ENCODE measurements at regions not wholly inside any gene's neighbourhood (a gene's known extent, or its start where the extent isn't known, plus 50 kb on each side); places are given as distances from the start of the nearest gene placed in this dataset.

DNA sequence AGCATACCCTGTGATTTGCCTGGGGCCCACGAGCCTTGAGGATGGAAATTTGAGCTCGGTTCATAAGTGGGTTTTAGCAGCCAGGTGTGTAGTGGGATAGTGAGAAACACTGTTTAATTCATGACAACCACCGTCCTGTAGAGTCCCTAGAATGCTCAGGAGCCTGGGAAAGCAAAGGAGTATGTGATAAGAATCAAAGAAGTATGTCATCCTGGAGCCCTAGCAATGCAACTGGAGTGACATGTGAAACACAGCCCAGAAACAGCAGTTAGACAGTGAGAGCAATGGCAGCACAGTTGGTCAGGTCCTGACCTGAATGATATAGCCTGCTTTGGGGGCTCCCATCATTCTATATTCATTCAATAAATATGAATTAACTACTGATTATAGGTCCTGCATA, 161.2 kb upstream of the ECI2 start:
- H3K4me2 ChIP-seq (ENCODE audit: low read length) = no peak overlapping the region
- DNase-seq (no peak), ATAC-seq (no peak)
- H3F3A ChIP-seq (ENCODE audit: low read length, unreplicated experiment) = no peaks in the 10 kb centered on the region
- no peaks in the 10 kb centered on the region for H3K9me2 ChIP-seq (replicated peaks; ENCODE audit: low read length)
- H3K9ac ChIP-seq (ENCODE audit: low read length) = no peak overlapping the region
- H3K4me3 ChIP-seq (ENCODE audit: low read length) = no peak overlapping the region
- H3K4me1 ChIP-seq (ENCODE audit: insufficient read depth, low read length) = peaks cover 18% of the 10 kb centered on the region; the same call in 1 of the 2 replicates
- TF ChIP-seq EZH2phosphoT487 (IDR thresholded peaks at IDR 0.05; ENCODE audit: borderline replicate concordance, low read length) = no peak
- no peak for TF ChIP-seq EZH2 (IDR thresholded peaks at IDR 0.05; ENCODE audit: low read length, unreplicated experiment)
- TF ChIP-seq, protein P1, sequence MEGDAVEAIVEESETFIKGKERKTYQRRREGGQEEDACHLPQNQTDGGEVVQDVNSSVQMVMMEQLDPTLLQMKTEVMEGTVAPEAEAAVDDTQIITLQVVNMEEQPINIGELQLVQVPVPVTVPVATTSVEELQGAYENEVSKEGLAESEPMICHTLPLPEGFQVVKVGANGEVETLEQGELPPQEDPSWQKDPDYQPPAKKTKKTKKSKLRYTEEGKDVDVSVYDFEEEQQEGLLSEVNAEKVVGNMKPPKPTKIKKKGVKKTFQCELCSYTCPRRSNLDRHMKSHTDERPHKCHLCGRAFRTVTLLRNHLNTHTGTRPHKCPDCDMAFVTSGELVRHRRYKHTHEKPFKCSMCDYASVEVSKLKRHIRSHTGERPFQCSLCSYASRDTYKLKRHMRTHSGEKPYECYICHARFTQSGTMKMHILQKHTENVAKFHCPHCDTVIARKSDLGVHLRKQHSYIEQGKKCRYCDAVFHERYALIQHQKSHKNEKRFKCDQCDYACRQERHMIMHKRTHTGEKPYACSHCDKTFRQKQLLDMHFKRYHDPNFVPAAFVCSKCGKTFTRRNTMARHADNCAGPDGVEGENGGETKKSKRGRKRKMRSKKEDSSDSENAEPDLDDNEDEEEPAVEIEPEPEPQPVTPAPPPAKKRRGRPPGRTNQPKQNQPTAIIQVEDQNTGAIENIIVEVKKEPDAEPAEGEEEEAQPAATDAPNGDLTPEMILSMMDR (conservative IDR thresholded peaks at IDR 0.05; ENCODE audit: low read depth, low read length) = no peak
- intact Hi-C loops (cut with micrococcal nuclease) = no loop called here
- H3K27ac ChIP-seq (ENCODE audit: low read length) = no peak overlapping the region
- H2AFZ ChIP-seq (ENCODE audit: low read length) = no peak overlapping the region
- no peaks in the 10 kb centered on the region for H3K36me3 ChIP-seq (ENCODE audit: low read depth, low read length)
- POLR2A ChIA-PET (ENCODE audit: unreplicated experiment) = no interaction called here
- H3K27me3 ChIP-seq (ENCODE audit: low read length) = no peaks in the 10 kb centered on the region
- H3K9me3 ChIP-seq (ENCODE audit: low read length) = no peaks in the 10 kb centered on the region
- BruUV-seq (replicated peaks) = no TSS peak
- H3K79me2 ChIP-seq (ENCODE audit: low read length) = no peaks in the 10 kb centered on the region
- no peaks in the 10 kb centered on the region for H4K20me1 ChIP-seq (ENCODE audit: low read length)
- CTCF ChIA-PET = no interaction called here

- ATAC-seq = no peak
- CTCF ChIA-PET = no interaction called here
These were observed 160.4 kb upstream of the ECI2 start for GRCh38 chr6:4295783-4296155.

DNA sequence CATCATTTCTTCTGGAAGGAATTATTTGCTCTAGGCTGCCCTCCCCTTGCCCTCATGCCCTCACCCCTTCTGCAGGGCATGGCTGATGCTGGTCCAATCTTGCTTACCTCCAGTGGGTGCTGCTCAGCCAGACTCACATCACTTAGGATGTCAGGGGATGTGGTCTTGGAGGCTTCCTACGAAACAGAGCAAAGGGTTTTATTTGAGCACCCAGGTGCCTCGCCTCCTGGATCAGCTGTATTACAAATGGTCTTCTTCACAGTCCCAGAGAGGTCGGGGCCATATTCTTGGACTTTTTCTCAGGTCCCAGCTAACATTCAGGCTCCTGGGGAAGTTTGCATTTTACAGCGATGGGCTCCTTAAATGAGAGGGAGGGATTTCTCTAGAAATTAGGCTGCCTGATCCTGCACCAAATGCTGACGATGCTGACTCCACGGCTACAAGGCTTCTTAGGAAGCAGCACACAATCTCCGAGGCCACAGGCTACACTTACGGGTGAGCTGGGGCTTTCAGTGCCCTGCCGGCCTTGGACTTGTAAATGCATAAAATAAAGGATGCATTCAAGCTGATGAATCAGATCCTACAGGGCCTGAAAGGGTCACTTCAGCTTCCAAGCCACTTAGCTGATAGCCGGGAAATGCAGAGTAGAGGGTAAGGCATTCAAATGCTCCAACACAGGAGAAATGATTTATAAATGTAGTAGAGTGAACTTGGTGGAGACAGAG, 159.8 kb upstream of the ECI2 start:
- DNase-seq (no peak), ATAC-seq (no peak)
- Histone ChIP-seq H3F3A (ENCODE audit: low read length, unreplicated experiment) (no peaks in the 10 kb centered on the region), H4K20me1 (ENCODE audit: low read length) (no peaks in the 10 kb centered on the region), H3K4me2 (ENCODE audit: low read length) (no peak overlapping the region), H3K4me1 (ENCODE audit: insufficient read depth, low read length) (peaks cover 19% of the 10 kb centered on the region; the same call in 1 of the 2 replicates), H3K9me2 (replicated peaks; ENCODE audit: low read length) (no peaks in the 10 kb centered on the region), H3K9ac (ENCODE audit: low read length) (no peak overlapping the region), H3K4me3 (ENCODE audit: low read length) (no peak overlapping the region), H3K36me3 (ENCODE audit: low read depth, low read length) (no peaks in the 10 kb centered on the region), H3K9me3 (ENCODE audit: low read length) (no peaks in the 10 kb centered on the region), H2AFZ (ENCODE audit: low read length) (no peak overlapping the region), H3K27ac (ENCODE audit: low read length) (no peak overlapping the region), H3K27me3 (ENCODE audit: low read length) (no peaks in the 10 kb centered on the region), H3K79me2 (ENCODE audit: low read length) (no peaks in the 10 kb centered on the region)
- intact Hi-C loops (cut with micrococcal nuclease) = no loop called here
- CTCF ChIA-PET = no interaction called here
- POLR2A ChIA-PET (ENCODE audit: unreplicated experiment) = no interaction called here
- BruUV-seq (replicated peaks) = no TSS peak
- TF ChIP-seq, protein P1 (conservative IDR thresholded peaks at IDR 0.05; ENCODE audit: low read depth, low read length) = no peak
- no peak for TF ChIP-seq EZH2phosphoT487 (IDR thresholded peaks at IDR 0.05; ENCODE audit: borderline replicate concordance, low read length)
- no peak for TF ChIP-seq EZH2 (IDR thresholded peaks at IDR 0.05; ENCODE audit: low read length, unreplicated experiment)

More at GRCh38 chr6:4295783-4296155, 160.4 kb upstream of the ECI2 start:
- TF ChIP-seq EZH2phosphoT487 (IDR thresholded peaks at IDR 0.05; ENCODE audit: borderline replicate concordance, low read length) = no peak
- TF ChIP-seq, protein P1 (conservative IDR thresholded peaks at IDR 0.05; ENCODE audit: low read depth, low read length) = no peak
- no peak for TF ChIP-seq EZH2 (IDR thresholded peaks at IDR 0.05; ENCODE audit: low read length, unreplicated experiment)
- Histone ChIP-seq H3K4me3 (ENCODE audit: low read length) (no peak overlapping the region), H3K9ac (ENCODE audit: low read length) (no peak overlapping the region), H3K9me3 (ENCODE audit: low read length) (no peaks in the 10 kb centered on the region), H4K20me1 (ENCODE audit: low read length) (no peaks in the 10 kb centered on the region), H3K36me3 (ENCODE audit: low read depth, low read length) (no peaks in the 10 kb centered on the region), H3K9me2 (replicated peaks; ENCODE audit: low read length) (no peaks in the 10 kb centered on the region), H3K4me1 (ENCODE audit: insufficient read depth, low read length) (peaks cover 19% of the 10 kb centered on the region; the same call in 1 of the 2 replicates), H3K4me2 (ENCODE audit: low read length) (no peak overlapping the region), H3F3A (ENCODE audit: low read length, unreplicated experiment) (no peaks in the 10 kb centered on the region), H3K27ac (ENCODE audit: low read length) (no peak overlapping the region), H3K79me2 (ENCODE audit: low read length) (no peaks in the 10 kb centered on the region), H3K27me3 (ENCODE audit: low read length) (no peaks in the 10 kb centered on the region), H2AFZ (ENCODE audit: low read length) (no peak overlapping the region)
- POLR2A ChIA-PET (ENCODE audit: unreplicated experiment) = no interaction called here
- intact Hi-C loops (cut with micrococcal nuclease) = no loop called here
- DNase-seq = no peak
- no TSS peak for BruUV-seq (replicated peaks)
